Neural progenitor cell (in vitro differentiated cells): ENCODE measurements at regions not wholly inside any gene's neighbourhood (a gene's known extent, or its start where the extent isn't known, plus 50 kb on each side); places are given as distances from the start of the nearest gene placed in this dataset.
"Not testable (repeated sequence)": the region's sequence is repeated elsewhere in the genome, so short reads cannot be mapped to it uniquely, and the experiment has no call there.

Source experiments
- DNase-seq: peaks from one replicate; pipeline ENCODE4 v3.0.0-alpha.2; 2016; ENCODE audit warnings: low spot score
- H2AFZ ChIP-seq: fragments of 200-600 bp; sonication (generic); replicated peaks from 2 replicates; pipeline ENCODE4 v1.6.1; 2016; ENCODE audit warnings: antibody characterized with exemption
- H3F3A ChIP-seq: fragments of 200-600 bp; sonication (generic); 2 replicates; pipeline ENCODE4 v1.6.1; 2016; ENCODE audit warnings: antibody characterized with exemption, low read depth
- H3K27ac ChIP-seq: fragments of 200-600 bp; sonication (generic); 2 replicates; pipeline ENCODE4 v1.5.1; 2016; ENCODE audit warnings: mild to moderate bottlenecking
- H3K27me3 ChIP-seq: fragments of 200-600 bp; sonication (generic); 2 replicates; pipeline ENCODE4 v1.6.1; 2016; ENCODE audit warnings: mild to moderate bottlenecking, moderate library complexity
- H3K36me3 ChIP-seq: fragments of 200-600 bp; sonication (generic); 2 replicates; pipeline ENCODE4 v1.5.1; 2016
- H3K4me1 ChIP-seq: fragments of 200-600 bp; sonication (generic); 2 replicates; pipeline ENCODE4 v1.6.1; 2016; ENCODE audit warnings: mixed run types
- H3K4me2 ChIP-seq: fragments of 200-600 bp; sonication (generic); 2 replicates; pipeline ENCODE4 v1.6.1; 2016
- H3K4me3 ChIP-seq: fragments of 200-600 bp; sonication (generic); 2 replicates; pipeline ENCODE4 v1.5.1; 2016
- H3K79me2 ChIP-seq: fragments of 200-600 bp; sonication (generic); 2 replicates; pipeline ENCODE4 v1.6.1; 2016; ENCODE audit warnings: low read depth
- H3K9ac ChIP-seq: fragments of 200-600 bp; sonication (generic); 2 replicates; pipeline ENCODE4 v1.6.1; 2016
- H3K9me3 ChIP-seq: fragments of 200-600 bp; sonication (generic); 2 replicates; pipeline ENCODE4 v1.5.1; 2016; ENCODE audit warnings: low read depth
- H4K20me1 ChIP-seq: fragments of 200-600 bp; sonication (generic); 2 replicates; pipeline ENCODE4 v1.6.1; 2016; ENCODE audit warnings: low read depth
- H3K27ac Mint-ChIP-seq: 3 replicates; pipeline ENCODE4 v1.8.0; 2021; ENCODE audit warnings: mixed read lengths
- H3K27me3 Mint-ChIP-seq: 2 replicates; pipeline ENCODE4 v1.8.0; 2022; ENCODE audit warnings: low read depth, mild to moderate bottlenecking, inconsistent platforms, moderate library complexity, mixed read lengths; ENCODE audit not compliant: insufficient read depth
- H3K36me3 Mint-ChIP-seq: 3 replicates; pipeline ENCODE4 v1.8.0; 2021; ENCODE audit warnings: mixed read lengths
- H3K4me1 Mint-ChIP-seq: 3 replicates; pipeline ENCODE4 v1.8.0; 2021; ENCODE audit warnings: mixed read lengths
- H3K4me3 Mint-ChIP-seq: 3 replicates; pipeline ENCODE4 v1.8.0; 2021; ENCODE audit warnings: mild to moderate bottlenecking, moderate library complexity, mixed read lengths
- H3K9me3 Mint-ChIP-seq: 3 replicates; pipeline ENCODE4 v1.8.0; 2020; ENCODE audit warnings: mixed read lengths
- CTCF ChIP-seq: fragments of 200-600 bp; sonication (generic); IDR thresholded peaks from 2 replicates; pipeline ENCODE4 v1.5.1; 2017; ENCODE audit warnings: antibody characterized with exemption, mild to moderate bottlenecking
- EZH2 ChIP-seq: fragments of 200-600 bp; sonication (generic); IDR thresholded peaks from 2 replicates; pipeline ENCODE4 v1.6.1; 2017; ENCODE audit warnings: antibody characterized with exemption, mild to moderate bottlenecking, moderate library complexity
- EZH2phosphoT487 ChIP-seq: fragments of 200-600 bp; sonication (generic); IDR thresholded peaks from 2 replicates; pipeline ENCODE4 v1.6.1; 2017; ENCODE audit warnings: antibody characterized with exemption

- peaks cover 4% of the 10 kb centered on the region for H3K27me3 Mint-ChIP-seq
- no peak for DNase-seq
- Histone ChIP-seq H3K4me2 (no peak overlapping the region), H3K79me2 (no peaks in the 10 kb centered on the region), H3F3A (no peaks in the 10 kb centered on the region), H3K4me1 (no peaks in the 10 kb centered on the region), H4K20me1 (no peaks in the 10 kb centered on the region), H2AFZ (no peak overlapping the region), H3K4me3 (no peak overlapping the region), H3K27me3 (no peaks in the 10 kb centered on the region), H3K9ac (no peak overlapping the region), H3K9me3 (no peaks in the 10 kb centered on the region), H3K27ac (no peak overlapping the region), H3K36me3 (no peaks in the 10 kb centered on the region)
- H3K4me1 Mint-ChIP-seq = peaks cover 14% of the 10 kb centered on the region
- H3K4me3 Mint-ChIP-seq = no peak overlapping the region
- H3K36me3 Mint-ChIP-seq = no peaks in the 10 kb centered on the region
- TF ChIP-seq EZH2 (no peak), EZH2phosphoT487 (no peak), CTCF (no peak)
- peaks cover 7% of the 10 kb centered on the region for H3K9me3 Mint-ChIP-seq
- no peak overlapping the region for H3K27ac Mint-ChIP-seq
Observed at GRCh38 chr5:3153906-3154305, 402.4 kb upstream of the IRX2 start.

- Histone ChIP-seq H3K4me2 (no peak overlapping the region), H4K20me1 (no peaks in the 10 kb centered on the region)
Observed at GRCh38 chr5:3153226-3153858, 401.9 kb upstream of the IRX2 start.

GRCh38 chr5:3149899-3150298 lies 398.4 kb upstream of the IRX2 start:
- Histone ChIP-seq H3K4me2 (no peak overlapping the region), H3K4me3 (no peak overlapping the region), H3K4me1 (no peaks in the 10 kb centered on the region), H3K9me3 (no peaks in the 10 kb centered on the region), H3K36me3 (no peaks in the 10 kb centered on the region), H3K27me3 (no peaks in the 10 kb centered on the region), H3K9ac (no peak overlapping the region), H3K79me2 (no peaks in the 10 kb centered on the region), H3K27ac (no peak overlapping the region), H2AFZ (no peak overlapping the region), H4K20me1 (no peaks in the 10 kb centered on the region), H3F3A (no peaks in the 10 kb centered on the region)
- Mint-ChIP-seq H3K36me3 (no peaks in the 10 kb centered on the region), H3K9me3 (peaks cover 5% of the 10 kb centered on the region), H3K27me3 (peaks cover 4% of the 10 kb centered on the region), H3K4me1 (peaks cover 13% of the 10 kb centered on the region), H3K4me3 (no peak overlapping the region), H3K27ac (no peak overlapping the region)
- DNase-seq = no peak
- TF ChIP-seq EZH2phosphoT487 (no peak), CTCF (no peak), EZH2 (no peak)

More at GRCh38 chr5:3153226-3153858, 401.9 kb upstream of the IRX2 start:
- no peak overlapping the region for H3K4me3 ChIP-seq
- H3K36me3 Mint-ChIP-seq = no peaks in the 10 kb centered on the region
- H3K4me1 ChIP-seq = no peaks in the 10 kb centered on the region
- H2AFZ ChIP-seq = no peak overlapping the region
- no peak overlapping the region for H3K4me3 Mint-ChIP-seq
- H3K9ac ChIP-seq = no peak overlapping the region
- peaks cover 4% of the 10 kb centered on the region for H3K27me3 Mint-ChIP-seq
- H3K27ac Mint-ChIP-seq = no peak overlapping the region
- H3K79me2 ChIP-seq = no peaks in the 10 kb centered on the region
- TF ChIP-seq EZH2 = no peak
- H3K9me3 Mint-ChIP-seq = peaks cover 7% of the 10 kb centered on the region
- H3K9me3 ChIP-seq = no peaks in the 10 kb centered on the region
- DNase-seq = no peak
- no peaks in the 10 kb centered on the region for H3F3A ChIP-seq
- H3K27me3 ChIP-seq = no peaks in the 10 kb centered on the region
- H3K4me1 Mint-ChIP-seq = peaks cover 14% of the 10 kb centered on the region
- H3K27ac ChIP-seq = no peak overlapping the region
- H3K36me3 ChIP-seq = no peaks in the 10 kb centered on the region

- not testable (repeated sequence) for H2AFZ ChIP-seq, H3K36me3 Mint-ChIP-seq, H3K27me3 Mint-ChIP-seq
Observed at GRCh38 chr5:3147405-3147804, 395.9 kb upstream of the IRX2 start.

More at GRCh38 chr5:3147405-3147804, 395.9 kb upstream of the IRX2 start:
- not testable (repeated sequence) for H3F3A ChIP-seq, H3K4me1 Mint-ChIP-seq, H3K4me1 ChIP-seq, H3K4me3 ChIP-seq, H3K9ac ChIP-seq, H3K27ac ChIP-seq, H3K27me3 ChIP-seq, H3K4me3 Mint-ChIP-seq, H3K79me2 ChIP-seq, H4K20me1 ChIP-seq, H3K27ac Mint-ChIP-seq, H3K9me3 Mint-ChIP-seq, H3K4me2 ChIP-seq, DNase-seq, H3K36me3 ChIP-seq, H3K9me3 ChIP-seq
